Hepatic stellate cell (primary cell): ENCODE measurements at regions not wholly inside any gene's neighbourhood (a gene's known extent, or its start where the extent isn't known, plus 50 kb on each side); places are given as distances from the start of the nearest gene placed in this dataset.
"Not testable (repeated sequence)": the region's sequence is repeated elsewhere in the genome, so short reads cannot be mapped to it uniquely, and the experiment has no call there.

Experiments used
- DNase-seq: peaks from one replicate; pipeline ENCODE4 v3.0.0; 2011; ENCODE audit warnings: low spot score

DNA sequence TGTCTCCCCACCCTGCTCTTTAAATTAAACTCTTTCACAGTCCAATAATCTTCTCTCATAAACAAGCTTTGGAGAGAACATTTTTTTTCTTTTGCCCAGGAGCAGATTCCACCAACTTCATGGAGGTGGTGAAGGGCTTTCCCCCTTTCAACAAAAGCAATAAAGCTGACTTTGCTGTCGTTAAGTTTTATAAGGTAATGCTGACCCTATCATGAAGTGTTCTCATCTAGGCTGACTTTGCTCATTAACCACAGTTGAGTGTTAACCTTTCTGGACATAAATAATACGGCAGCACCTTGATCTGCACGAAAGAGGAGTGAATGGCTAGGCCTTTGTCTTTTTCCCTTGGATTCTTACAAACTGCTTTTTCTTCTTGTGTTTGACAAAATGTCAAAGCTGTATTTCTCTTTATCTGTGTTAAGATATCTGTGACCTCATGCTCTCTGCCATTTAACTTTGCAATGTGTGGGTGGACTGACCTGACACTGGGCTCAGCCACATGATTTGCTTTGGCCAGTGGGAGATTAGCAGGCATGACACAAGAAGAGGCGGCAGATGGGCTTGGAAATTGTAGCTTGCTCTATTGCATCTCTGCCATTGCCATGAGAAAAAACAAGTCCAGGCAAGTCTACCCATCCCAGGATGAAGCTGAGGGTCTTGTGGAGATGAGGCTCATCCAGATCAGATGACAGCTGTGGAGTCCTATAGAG lies 470.9 kb upstream of the CCDC196 start:
- no peak for DNase-seq

DNA sequence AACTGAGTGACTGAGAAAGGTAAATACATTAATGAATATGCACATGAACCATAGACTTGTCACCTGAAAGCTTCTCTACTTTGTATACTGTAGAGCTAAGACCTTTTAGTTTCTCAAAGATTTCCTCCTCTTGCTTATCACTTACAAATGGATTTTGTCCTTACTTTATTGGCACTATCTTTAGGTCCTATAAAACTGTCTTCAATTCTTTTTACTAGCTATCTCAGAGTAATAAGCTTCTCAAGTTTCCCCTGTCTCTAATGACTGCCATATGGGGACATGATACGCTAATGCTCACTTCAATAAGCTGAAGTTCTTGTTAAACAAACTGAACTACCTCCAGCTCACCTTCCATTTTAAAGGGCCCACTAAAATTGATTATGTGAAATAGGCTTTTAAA lies 468.2 kb upstream of the CCDC196 start:
- DNase-seq = no peak

DNA sequence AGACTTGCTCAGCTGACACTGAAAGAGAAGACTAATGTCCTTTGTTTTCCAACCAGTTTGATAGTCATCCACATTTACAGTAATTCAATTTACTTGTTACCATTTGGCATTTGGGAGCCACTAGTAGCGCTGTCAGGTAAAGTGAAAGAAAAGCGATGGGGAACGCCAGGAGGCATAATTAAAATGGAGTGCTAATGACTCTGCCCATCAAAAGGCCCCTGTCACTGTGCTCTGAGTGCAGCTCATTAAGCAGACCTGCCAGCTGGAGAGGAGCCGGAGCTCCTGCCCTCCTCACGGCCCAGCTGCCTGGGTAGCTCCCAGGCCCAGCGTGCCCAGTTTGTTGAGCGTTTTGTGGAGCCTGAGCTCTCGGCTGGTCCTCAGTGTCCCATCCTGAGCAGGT lies 463.6 kb upstream of the CCDC196 start:
- DNase-seq = no peak

DNA sequence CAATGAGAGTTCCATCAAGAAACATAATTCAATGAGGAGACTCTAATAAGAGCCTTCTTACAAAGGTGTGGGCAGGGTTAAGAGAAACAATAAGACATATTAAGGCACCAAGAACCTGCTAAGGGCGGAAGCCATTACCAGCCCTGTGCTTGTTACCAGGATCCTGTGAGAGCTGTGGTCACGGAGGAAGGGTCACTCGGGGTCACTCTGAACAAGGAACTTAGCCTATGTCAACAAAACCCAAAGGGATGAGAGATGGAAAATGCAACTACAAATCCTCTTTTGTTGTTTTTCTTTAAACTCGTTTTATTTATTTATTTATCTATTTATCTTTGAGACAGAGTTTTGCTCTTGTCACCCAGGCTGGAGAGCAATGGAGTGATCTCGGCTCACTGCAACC lies 460.4 kb upstream of the CCDC196 start:
- DNase-seq = no peak

DNA sequence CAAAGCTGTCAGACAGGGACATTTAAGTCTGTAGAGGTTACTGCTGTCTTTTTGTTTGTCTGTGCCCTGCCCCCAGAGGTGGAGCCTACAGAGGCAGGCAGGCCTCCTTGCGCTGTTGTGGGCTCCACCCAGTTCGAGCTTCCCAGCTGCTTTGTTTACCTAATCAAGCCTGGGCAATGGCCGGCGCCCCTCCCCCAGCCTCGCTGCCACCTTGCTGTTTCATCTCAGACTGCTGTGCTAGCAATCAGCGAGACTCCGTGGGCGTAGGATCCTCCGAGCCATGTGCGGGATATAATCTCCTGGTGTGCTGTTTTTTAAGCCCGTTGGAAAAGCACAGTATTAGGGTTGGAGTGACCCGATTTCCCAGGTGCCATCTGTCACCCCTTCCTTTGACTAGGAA lies 454.2 kb upstream of the CCDC196 start:
- DNase-seq = not testable (repeated sequence)

DNA sequence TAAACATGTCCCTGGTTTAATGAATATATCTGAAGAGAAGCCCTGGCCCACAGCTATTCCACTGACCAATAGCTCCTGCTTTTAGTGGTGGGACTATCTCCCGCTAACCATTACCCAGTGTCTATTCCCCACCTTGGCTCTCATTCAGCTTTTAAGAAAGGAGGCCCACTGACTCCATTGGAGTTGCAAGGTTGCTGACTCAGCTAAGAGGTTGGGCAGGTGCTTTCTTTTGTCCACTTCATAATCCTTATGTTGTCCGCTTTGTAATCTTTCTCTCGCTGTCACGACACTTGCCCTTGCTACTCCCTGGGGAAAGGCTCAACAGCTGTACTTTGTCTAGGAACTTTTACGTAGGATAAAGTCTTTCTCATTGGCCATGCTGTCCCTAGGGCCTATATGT lies 453.4 kb upstream of the CCDC196 start:
- no peak for DNase-seq

DNA sequence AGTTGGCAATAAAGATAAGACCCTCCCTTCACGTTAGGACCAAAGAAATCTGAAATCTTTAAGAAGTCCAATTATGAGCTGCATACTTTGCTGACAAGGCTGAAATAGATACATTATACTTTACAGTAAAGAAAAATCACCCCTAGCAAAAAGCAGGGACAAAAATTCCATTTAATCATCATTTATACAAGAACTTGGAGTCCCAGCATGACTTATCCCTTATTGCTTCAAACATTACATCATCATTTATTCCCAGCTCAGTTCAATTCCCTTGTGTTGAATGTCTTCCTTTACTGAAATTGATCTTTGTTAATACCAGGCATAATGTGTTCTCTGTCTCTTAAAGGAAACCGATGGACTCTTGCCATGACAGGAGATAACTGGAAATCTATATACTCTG lies 449.6 kb upstream of the CCDC196 start:
- no peak for DNase-seq

DNA sequence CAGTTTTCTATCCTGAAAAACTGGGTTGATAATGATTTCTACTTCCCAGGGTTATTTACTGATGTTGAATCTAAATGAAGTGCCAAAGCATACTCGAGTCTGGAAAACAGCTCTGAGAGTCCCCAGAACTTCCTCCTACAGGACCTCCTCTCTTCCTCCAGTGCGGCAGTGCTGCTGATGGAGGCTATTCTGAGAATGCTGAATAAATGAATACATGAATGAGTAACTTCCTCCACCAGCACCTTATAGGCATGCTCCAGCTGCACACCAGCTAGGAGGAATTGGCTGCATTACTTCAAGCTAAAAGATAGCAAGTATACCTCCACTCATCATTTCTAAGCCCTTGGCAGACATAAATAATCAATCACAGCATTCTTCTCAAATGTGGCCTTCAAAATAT lies 448.8 kb upstream of the CCDC196 start:
- DNase-seq = no peak

DNA sequence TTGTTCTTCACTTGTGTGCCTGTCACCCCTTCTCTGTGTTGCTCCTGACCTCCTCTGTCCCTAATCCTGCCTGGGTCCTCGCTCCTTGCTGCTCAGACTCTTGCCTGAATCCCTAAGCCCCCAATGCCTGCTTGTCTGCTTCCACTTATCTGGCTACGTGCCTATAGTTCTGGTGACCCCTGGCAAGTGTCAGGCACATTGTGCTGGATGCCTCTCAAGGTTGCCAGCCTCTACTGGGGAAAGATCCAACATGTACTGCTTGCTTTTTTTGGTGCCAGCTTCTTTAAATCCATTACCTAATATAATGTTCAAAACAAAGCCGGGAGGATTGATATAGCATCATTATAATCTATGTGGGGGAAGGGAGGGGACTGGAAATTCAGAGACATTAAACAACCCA lies 448.0 kb upstream of the CCDC196 start:
- no peak for DNase-seq

DNA sequence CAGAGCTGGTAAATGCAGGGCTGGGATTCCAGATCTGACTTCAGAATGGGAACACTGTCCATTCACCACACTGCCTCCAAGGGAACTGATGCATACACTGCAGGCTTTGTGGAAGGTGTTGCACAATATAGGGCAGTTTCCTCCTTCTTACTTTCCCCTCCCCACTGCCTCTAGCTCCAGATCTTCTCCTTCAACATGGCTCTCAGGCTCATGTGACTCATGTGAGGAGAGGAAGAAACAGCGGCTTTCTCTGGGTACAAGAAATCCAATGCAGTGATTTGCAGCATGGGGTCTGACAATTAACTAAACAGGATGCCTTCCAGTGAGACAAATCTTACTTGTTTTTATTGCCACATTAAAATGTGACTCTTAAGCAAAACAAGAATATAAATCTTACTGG lies 447.6 kb upstream of the CCDC196 start:
- no peak for DNase-seq

DNA sequence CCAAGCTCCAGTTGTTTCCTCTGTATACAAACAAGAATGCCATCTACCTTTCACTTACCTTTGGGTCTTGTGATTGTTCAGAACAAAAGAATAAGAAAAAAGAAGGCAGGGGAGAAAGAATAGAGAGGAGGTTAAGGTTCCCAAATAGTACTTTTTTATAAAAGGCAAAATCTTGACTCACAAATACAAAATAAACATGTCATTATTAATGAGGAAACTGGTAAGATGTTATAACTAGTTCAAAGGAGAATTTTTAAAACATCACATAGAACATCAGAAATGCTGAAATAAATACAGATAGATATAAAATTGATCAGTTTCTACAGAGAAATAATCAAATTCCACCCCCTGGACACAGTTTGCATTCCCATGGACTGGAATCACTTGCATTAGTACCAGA lies 446.7 kb upstream of the CCDC196 start:
- no peak for DNase-seq

DNA sequence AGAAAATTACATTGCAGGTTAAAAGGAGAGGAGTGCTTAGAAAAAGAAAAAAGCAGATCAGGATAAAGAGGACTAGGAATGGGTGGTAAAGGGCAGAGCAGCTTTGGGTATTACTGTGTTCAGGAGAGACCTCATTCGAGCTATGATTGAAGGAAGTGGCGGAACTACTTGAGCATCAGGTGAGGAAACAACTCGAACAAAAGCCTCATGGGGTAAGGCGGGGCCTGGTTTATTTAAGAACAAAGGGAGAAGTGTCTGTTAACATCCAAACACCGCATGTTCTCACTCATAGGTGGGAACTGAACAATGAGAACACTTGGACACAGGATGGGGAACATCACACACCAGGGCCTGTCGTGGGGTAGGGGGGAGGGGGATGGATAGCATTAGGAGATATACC lies 444.6 kb upstream of the CCDC196 start:
- no peak for DNase-seq

DNA sequence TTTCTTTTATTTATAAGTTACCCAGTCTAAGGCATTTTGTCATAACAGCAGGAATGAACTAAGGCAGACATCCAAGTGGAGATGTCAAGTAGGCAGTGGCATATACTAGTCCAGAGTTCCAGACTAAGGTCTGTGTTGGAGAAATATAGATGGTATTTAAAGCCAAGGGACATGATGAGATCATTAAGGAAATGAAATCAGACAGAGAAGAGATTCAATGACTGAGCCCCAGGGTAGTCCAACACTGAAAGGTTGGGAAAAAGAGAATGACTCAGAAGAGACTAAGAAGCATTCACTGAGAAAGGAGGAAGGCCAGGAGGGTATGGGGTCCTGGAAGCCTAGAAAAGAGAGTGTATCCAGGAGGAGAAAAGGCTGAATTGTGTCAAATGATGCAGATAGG lies 442.2 kb upstream of the CCDC196 start:
- no peak for DNase-seq

DNA sequence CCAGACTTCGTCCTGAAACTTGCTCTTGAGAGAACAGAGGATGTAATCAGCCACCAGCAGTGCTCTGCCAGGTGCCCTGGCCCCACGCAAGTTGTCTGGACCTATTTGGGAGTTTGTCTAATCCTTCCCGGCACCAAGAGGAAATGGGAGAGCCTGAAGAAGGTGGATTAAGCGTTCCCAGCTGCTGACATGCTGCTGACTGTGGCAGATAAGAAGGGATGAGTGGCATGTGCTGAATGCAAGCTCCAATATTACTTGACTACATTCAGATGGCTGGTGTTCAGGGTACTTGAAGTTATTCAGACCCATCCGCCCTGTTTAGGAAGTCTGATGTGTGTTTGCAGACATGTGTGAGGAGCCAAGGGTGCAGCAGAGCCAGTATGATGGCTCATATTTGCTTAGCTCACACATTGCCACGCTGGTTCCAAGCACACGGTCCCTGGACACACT lies 440.6 kb upstream of the CCDC196 start:
- DNase-seq = no peak

DNA sequence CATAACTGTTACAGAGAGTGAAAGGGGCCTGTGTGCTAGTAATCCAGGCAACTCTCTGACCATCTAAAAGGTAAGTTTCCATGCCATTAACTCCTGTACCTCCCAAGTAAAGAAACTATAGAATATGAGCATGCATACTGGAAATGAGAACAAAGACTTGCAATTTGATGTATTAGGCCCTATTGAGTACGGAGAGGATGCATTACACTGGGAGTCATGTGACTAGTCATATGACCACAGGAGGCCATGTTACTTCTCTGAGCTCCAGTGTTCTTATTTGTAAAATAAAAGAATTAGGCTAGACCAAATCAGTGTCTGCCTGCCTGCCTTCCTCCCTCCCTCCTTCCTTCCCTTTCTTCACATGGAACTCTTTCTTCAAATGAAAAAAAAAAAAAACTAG lies 440.1 kb upstream of the CCDC196 start:
- no peak for DNase-seq

DNA sequence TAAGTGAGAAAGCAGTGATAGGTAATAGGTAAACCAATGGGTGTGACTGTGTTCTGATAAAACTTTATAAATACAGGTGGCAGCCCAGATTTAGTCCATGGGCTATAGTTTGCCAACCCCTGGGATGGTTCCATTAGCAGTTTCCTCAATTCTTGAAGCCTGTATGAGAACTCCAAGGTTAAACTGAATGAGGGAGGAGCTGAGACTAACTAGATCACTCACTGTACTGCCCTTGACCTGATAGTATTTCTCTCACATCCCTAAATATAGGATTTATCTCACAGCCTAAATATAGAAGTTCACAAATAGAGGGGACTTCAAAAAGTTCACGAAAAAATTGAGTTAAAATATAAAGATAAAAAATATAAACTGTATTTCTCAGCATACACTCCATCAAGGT lies 439.6 kb upstream of the CCDC196 start:
- no peak for DNase-seq

DNA sequence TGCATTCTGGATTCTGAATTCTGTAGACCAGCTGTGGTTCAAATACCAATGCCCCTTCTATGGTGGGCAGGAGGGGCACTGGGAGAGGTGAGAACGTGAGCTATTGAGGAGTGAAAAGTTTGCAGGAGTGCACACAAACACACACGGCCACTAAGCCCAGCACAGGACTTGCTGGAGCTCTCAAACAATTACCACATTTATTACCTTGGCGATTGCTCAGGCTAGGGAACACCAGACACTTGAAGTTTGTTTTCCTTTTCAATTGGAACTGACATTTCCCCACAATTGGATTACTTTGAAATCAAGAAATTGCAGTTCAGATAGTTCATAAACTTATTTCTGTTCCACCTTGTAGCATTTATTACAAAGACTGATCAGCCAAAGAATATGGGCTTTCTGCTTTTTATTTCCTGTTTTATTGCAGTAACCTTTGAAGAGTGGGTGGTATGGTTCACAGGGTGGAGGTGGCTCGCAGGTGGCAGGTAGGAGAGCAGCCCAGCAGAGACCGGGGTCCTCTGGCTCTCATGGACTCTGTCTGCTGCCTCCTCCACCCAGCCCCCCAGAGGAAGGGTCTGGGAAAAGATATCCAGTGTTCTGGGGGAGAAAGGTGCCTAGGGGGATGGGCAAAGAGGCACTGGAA lies 429.8 kb upstream of the CCDC196 start:
- no peak for DNase-seq

DNA sequence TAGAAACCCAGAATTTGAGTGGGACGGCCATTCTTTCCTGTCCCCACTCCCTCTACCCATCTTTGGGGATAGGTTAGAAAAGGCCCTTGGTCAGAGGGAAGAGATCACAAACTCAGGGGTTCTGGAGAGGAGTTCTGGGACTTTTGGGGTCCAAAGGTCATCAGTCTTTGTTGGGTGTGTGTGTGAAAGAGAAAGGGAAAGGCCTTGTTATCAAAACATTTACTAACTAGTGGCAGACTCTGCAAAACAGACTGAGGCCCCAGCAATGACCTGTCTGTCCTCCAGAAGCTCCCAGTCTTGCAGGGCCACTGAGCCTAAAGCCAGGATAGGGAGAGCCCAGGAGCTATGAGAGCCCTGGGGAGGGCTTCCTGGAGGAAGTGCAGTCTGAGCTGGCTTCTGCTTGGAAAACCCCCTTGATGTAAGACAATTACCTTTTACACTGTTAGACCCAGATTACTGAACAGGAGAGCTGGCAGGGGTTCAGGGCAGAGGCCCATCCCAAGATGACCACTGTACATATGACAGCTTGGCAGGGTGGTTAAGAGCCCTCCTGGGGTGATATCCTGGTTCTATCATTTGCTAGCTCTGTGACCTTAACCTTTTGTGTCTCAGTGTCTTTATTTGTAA lies 429.1 kb upstream of the CCDC196 start:
- DNase-seq = no peak

DNA sequence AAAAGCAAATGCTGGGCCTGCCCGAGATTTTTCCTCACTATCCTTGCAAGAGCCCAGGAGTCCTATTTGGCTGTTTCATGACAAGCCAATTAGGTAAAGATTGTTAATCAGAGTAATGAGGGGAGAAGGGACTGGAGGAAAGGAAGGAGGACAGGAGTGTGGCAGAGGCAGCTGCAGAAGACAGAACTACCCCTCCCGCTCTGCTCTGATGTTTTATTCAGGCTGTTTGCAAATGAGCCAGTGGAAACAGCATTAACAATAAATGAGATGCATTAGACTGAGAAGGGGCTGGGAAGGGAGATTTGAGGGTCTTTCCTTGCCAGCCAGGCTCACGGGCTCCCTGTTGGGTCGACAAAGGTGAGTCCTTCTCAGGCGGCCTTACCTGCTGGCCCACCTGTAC lies 421.0 kb upstream of the CCDC196 start:
- no peak for DNase-seq

DNA sequence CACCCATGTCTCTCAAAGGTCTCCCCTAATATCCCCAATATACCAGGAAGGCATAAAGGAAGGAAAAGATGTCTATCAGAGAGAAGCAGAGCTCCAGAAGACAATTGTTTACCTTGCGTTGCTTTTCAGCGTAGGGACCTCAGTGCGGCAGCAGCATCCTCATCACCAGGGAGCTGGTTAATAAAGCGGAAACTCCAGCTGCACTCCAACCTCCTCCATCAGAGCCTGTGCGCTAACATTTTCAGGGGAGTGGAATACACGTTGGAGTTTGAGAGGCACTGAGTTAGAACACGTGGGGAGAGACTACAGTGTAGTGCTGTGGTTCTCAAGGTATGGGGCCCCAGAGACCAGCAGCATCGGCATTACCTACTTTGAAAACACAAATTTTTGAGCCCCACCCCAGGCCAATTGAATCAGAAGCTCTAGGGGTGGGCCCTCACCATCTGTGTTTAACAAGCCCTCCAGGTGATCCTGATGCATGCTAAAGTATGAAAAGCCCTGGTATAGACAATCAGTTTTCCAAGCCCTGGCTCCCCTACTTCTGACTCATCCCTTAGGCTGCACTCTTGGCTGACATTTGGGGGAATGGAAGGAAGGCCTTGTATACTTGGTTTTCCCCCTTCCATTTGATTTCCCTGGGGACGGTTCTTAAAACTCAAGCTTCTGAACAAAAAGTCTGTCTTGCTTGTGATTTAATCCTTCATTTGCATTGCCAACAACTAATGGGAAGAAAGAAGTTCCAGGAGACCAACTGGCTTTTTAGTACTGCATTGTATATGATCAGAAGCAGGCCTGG lies 419.0 kb upstream of the CCDC196 start:
- no peak for DNase-seq

DNA sequence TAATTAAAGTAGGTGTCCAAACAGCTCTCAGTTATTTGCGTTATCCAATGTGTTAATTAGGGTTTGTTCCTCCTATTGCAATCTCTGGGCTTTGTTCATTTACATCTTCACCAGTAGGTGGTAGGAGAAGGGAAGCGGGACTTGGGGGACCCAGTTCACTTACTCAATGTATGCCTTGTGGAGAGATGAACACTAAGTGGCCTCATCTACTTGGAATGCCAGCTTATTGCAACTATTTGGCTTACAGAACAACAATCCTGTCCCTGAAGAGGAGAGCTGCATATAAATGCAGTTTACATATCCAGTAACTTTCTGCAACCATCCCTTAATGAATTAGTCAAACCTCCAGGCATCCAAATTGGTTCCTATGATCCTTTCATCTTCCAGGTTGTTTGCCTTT lies 417.1 kb upstream of the CCDC196 start:
- DNase-seq = no peak

DNA sequence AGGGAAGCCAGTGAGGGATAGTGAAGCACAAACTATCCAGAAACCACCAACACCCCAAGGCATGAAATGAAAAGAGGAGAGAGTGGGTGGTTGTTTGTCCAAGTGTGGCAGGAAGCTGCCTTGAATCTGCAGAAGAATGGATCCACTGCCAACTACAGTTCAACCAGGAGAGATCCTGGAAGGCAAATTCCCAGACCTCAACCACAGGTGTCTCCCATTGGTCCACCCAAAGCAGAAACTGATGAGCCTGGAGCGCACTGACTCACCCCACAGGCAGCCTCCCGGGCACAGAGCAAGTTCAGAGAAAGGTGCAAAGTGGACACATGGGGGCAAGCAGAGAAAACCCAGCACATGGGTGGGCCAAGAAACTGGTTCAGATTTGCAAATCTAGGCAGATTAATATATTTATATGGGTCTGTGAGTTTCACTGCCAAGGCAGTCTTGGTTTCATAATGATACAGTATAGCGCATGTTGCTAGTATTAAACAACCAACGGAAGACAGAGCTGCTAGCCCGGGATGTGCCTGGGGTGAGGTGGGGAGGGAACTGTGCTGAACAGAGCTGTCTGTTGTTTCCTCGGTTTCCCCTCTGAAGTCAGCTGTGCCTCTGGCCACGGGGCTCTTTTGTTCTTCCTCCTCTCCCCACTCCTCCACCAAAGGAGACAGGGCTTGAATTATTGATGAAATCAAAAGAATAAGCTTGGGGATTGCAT lies 416.2 kb upstream of the CCDC196 start:
- no peak for DNase-seq
